GM12872 (cell line): ENCODE measurements at regions not wholly inside any gene's neighbourhood (a gene's known extent, or its start where the extent isn't known, plus 50 kb on each side); places are given as distances from the start of the nearest gene placed in this dataset.

Source experiments
- TF ChIP-seq, protein P1 (sequence below): IDR thresholded peaks from 3 replicates; pipeline ENCODE4 v1.5.1; 2011; ENCODE audit warnings: low read depth, mild to moderate bottlenecking, low read length, moderate library complexity; ENCODE audit not compliant: insufficient read depth

DNA sequence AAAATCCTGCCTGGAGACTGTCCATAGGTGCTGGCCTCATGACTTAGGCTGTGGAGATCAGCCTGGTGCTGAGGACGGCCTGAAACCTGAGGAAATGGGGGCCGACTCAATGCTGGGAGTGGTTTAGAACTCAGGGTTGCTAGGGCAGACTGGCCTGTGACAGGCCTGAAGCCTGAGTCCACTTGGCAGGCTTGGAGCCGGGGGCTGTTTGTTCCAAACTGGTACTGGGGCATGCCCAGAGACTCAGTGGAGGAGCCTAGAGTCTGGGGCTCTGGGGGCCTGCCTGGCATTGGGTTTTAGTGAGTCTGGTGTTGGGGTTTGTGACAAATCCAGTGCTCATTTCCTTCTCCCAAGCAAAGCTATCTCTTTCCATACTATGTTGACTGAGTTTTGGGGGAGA, 489.7 kb upstream of the CNKSR2 start:
- TF ChIP-seq, protein P1, sequence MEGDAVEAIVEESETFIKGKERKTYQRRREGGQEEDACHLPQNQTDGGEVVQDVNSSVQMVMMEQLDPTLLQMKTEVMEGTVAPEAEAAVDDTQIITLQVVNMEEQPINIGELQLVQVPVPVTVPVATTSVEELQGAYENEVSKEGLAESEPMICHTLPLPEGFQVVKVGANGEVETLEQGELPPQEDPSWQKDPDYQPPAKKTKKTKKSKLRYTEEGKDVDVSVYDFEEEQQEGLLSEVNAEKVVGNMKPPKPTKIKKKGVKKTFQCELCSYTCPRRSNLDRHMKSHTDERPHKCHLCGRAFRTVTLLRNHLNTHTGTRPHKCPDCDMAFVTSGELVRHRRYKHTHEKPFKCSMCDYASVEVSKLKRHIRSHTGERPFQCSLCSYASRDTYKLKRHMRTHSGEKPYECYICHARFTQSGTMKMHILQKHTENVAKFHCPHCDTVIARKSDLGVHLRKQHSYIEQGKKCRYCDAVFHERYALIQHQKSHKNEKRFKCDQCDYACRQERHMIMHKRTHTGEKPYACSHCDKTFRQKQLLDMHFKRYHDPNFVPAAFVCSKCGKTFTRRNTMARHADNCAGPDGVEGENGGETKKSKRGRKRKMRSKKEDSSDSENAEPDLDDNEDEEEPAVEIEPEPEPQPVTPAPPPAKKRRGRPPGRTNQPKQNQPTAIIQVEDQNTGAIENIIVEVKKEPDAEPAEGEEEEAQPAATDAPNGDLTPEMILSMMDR: no peak

DNA sequence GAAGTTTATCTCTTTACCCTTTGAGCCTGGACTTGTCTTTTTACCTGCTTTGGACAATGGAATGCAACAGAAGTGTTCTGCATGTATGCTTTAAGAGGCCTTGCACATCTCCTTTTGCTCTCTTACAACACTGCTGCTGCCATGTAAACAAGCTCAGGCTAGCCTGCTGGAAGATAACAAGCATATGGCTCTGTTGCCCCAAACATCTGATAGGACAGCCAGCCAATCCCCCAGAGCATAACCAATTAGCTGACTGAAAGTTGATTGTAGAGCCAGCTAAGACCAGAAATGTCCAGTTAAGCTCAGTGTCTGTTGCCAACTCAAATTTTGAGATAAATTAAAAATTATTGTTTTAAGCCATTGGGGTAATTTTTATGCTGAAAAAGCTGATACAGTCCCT, 510.6 kb upstream of the CNKSR2 start:
- TF ChIP-seq, protein P1: no peak

DNA sequence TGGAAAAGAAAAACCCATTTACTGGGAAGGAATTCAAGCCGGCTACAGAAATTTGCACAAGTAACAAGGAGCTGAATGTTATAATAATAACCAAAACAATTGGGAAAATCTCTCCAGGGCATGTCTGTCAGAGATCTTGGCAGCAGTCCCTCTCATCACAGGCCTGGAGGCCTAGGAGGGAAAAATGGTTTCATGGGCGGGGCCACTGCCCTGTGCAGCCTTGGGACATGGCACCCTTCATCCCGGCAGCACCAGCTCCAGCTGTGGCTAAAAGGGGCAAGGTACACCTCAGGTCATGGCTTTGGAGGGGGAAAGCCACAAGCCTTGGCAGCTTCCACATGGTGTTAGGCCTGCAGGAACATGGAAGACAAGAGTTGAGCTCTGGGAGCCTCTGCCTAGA, 513.1 kb upstream of the CNKSR2 start:
- TF ChIP-seq, protein P1: no peak

DNA sequence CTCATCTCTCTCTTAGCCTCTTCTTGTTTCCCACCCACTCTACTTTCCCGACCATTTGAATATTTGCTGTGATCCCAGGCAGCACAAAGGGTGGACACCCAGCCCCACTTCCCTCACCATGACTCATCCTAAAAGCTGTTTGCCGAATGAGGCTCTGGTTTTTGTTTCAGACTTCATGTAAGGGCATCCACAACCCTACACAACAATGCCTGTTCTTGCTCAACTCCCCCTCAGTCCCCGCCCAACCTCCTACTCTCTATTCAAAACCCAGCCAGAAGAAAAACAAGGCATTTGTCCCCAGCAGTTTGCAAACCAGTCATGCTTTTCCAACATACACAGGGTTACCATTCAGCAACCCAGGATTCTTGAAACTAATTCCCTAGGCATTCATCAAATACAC, 516.5 kb upstream of the CNKSR2 start:
- TF ChIP-seq, protein P1: no peak

DNA sequence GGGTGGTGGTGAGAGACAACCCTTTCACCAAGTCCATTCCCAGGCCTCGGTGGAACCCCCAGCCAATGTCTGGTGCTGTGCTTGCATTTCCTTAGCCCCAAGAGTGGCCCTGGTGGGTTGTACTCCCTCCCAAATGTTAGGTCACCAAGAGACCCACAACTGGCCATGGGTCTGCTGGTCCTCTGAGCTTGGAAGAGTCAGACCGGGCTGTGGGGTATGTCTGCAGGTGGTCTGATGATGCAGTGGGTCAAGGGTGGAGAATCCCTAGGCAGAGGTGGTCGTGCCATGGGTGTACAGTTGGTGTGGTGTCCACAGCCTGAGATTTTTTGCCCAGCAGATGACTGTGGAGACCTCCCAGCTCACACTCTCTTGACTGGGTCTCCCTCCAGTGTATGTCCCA, 535.7 kb upstream of the CNKSR2 start:
- TF ChIP-seq, protein P1: no peak

DNA sequence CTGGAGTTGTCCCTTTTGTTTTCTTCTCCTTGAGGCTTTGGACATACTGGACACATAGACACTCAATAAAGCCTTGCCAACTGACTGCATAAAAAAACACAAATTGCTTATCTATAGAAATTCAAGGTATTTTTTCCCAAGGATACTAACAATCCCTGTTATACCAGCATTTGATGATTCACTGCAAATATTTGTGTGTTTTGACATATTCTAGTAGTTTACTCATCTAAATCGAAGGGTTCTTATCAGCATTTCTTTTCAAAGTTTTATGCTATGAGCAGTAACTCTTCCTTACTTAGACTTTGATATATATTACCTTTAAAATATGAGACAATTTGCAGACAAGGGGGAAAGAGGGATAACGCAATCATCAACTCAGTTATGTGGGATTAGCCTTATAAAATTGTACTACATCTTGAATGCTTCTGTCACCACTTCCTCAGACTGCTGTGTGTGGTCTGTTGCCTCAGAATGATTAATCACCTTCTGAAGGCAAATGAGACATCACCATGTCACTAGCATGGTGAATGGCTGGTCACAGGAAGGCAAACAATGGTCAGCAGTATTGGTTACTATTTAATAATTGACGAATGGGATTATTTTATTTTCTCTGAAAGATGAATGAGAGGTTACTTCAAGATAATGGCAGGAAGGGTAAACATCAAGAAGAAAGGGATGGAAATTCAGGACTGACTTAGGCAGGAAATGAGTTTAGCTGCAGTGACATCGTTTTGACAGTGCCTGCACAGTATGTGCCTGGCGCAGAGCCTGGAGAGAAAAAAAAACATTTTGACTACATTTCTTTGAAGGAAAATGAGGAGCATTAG, 544.3 kb upstream of the CNKSR2 start:
- TF ChIP-seq, protein P1: no peak

DNA sequence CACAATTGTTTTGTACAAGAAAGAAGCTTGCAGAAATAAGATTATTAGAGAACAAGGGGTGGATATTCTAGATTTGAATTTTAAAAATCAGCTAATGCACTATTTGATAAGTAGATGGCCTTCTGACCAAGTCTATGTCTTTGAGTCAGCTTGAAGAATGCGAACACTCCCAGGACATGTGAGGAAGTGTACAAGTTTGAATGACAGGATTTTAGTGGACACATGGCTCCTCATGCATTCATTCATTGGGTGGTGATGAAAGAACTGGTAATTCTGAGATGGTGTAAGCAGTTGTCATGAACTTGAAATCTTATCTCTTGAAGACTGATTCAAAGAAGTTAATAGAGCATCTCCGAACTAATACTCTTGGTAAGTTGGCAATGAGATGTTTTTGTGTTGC, 548.2 kb upstream of the CNKSR2 start:
- TF ChIP-seq, protein P1: no peak
